ENCODE measurements at regions not wholly inside any gene's neighbourhood (a gene's known extent, or its start where the extent isn't known, plus 50 kb on each side); places are given as distances from the start of the nearest gene placed in this dataset.

- TF ChIP-seq ARID2 (IDR thresholded peaks at IDR 0.05), result no peak
- no peak for TF ChIP-seq MAFK (IDR thresholded peaks at IDR 0.05; ENCODE audit: low read length)
These were observed 142.0 kb downstream of the ZNF608 start (continued) for GRCh38 chr5:124604419-124604818.

GRCh38 chr5:124602925-124603650 is 143.4 kb downstream of the ZNF608 start:
- intact Hi-C loops (cut with micrococcal nuclease) (no loop called here), in situ Hi-C loops (cut with MboI) (no loop called here)
- H4K20me1 ChIP-seq (replicated peaks; ENCODE audit: control insufficient read depth, insufficient read depth, low read length), result no peaks in the 10 kb centered on the region
- no peak for DNase-seq (ENCODE audit: extremely low read depth in 1 of 4, low spot score in 3 of 4)
- no peak overlapping the region for H2AFZ ChIP-seq (ENCODE audit: low read depth, low read length)
- no peaks in the 10 kb centered on the region for H3K36me3 ChIP-seq (ENCODE audit: control insufficient read depth, insufficient read depth, low read length)
- H3K9me1 ChIP-seq (ENCODE audit: control insufficient read depth, insufficient read depth, low read length), result no peaks in the 10 kb centered on the region
- no peaks in the 10 kb centered on the region for H3K9me3 ChIP-seq (replicated peaks; ENCODE audit: control insufficient read depth, insufficient read depth, low read depth, low read length)
- H3K27ac ChIP-seq (ENCODE audit: extremely low read depth, low read depth, low read length), result no peak overlapping the region
- BruUV-seq (replicated peaks), result no TSS peak
- TF ChIP-seq CEBPG (CRISPR knock-in tag; IDR thresholded peaks at IDR 0.05) (no peak), CEBPG (tag; conservative IDR thresholded peaks at IDR 0.05 in 1 of 2, IDR thresholded peaks at IDR 0.05 in 1 of 2) (peak; percentile 35 to 75; a peak in 2 of 4 replicates), ETV6 (IDR thresholded peaks at IDR 0.05; ENCODE audit: borderline replicate concordance in 1 of 2, low read depth in 2 of 2, low read length in 1 of 2) (no peak), ETV6 (CRISPR knock-in tag; IDR thresholded peaks at IDR 0.05; ENCODE audit: borderline replicate concordance) (no peak), CEBPB (tag; IDR thresholded peaks at IDR 0.05) (peak; percentile 85)
- WGBS (ENCODE audit: insufficient coverage, low coverage, missing lambda C conversion rate), result 100% methylated on average over 1 of the region's 1 CpG
- H3K79me2 ChIP-seq (ENCODE audit: control insufficient read depth, insufficient read depth, low read length), result no peaks in the 10 kb centered on the region
- ChIA-PET POLR2A (interaction anchor here (1.2 kb wide), 1 partner anchor 14 kb away, joined by 4 read pairs; no protein-coding TSS in a partner anchor), CTCF (ENCODE audit: low intra/inter-chr PET ratio) (no interaction called here)
- H3K27me3 ChIP-seq (ENCODE audit: control insufficient read depth in 2 of 2, insufficient read depth in 2 of 2, low read length in 2 of 2), result no peaks in the 10 kb centered on the region
- H3K9ac ChIP-seq (ENCODE audit: insufficient read depth in 1 of 2, low read depth in 2 of 2, low read length in 2 of 2), result no peak overlapping the region
- no peak for ATAC-seq
- no peak overlapping the region for H3K4me3 ChIP-seq
- no peak for FAIRE-seq
- no peaks in the 10 kb centered on the region for H3K4me1 ChIP-seq (replicated peaks in 1 of 2; ENCODE audit: control insufficient read depth in 2 of 2, insufficient read depth in 2 of 2, low read length in 2 of 2)
- H3K4me2 ChIP-seq (ENCODE audit: insufficient read depth, low read length), result no peak overlapping the region

Measured in K562 (cell line).